ENCODE measurements at regions not wholly inside any gene's neighbourhood (a gene's known extent, or its start where the extent isn't known, plus 50 kb on each side); places are given as distances from the start of the nearest gene placed in this dataset.

DNA sequence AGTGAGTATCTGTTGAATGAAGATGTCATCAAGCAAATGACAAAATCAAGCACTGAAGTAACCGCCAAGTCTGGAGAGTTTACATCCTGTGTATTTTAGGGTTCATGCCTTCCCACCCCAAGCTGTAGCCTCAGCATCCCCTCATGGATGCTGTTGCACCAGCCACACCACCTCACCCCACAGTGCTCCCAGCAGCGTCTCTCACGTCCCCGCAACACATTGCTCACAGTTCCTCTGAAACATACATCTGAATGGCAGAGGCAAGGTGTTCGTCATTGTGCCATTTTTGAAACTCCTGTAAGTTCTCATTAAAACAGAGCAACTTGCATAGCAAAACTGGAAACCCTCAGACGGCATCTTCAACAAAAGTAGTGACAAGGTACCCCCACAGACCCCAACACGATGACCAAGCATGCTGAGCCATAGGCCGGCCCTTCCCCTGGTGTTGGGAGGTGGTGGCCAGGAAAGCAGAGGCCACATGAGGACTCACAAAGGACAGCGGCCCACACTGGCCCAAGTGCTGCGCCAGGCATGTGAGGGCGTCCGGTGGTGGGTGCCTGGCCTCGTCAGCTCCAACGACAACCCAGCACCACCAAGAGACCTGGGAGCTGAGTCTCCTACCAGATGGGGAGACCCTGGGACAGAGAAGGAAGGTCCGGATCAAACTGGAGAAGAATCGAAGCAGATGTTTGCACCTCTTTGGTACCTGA lies 456.5 kb downstream of the EIPR1 start:
- TF ChIP-seq, protein P1, sequence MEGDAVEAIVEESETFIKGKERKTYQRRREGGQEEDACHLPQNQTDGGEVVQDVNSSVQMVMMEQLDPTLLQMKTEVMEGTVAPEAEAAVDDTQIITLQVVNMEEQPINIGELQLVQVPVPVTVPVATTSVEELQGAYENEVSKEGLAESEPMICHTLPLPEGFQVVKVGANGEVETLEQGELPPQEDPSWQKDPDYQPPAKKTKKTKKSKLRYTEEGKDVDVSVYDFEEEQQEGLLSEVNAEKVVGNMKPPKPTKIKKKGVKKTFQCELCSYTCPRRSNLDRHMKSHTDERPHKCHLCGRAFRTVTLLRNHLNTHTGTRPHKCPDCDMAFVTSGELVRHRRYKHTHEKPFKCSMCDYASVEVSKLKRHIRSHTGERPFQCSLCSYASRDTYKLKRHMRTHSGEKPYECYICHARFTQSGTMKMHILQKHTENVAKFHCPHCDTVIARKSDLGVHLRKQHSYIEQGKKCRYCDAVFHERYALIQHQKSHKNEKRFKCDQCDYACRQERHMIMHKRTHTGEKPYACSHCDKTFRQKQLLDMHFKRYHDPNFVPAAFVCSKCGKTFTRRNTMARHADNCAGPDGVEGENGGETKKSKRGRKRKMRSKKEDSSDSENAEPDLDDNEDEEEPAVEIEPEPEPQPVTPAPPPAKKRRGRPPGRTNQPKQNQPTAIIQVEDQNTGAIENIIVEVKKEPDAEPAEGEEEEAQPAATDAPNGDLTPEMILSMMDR (IDR thresholded peaks at IDR 0.05) = no peak
- Histone ChIP-seq H3K4me3 (ENCODE audit: low read length) (no peak overlapping the region), H3K27ac (ENCODE audit: low read length) (no peak overlapping the region), H3K4me1 (ENCODE audit: control insufficient read depth, insufficient read depth, low read length) (no peaks in the 10 kb centered on the region), H3K27me3 (ENCODE audit: control insufficient read depth, insufficient read depth, low read length) (no peaks in the 10 kb centered on the region), H3K9me3 (ENCODE audit: control insufficient read depth, insufficient read depth, low read length) (no peaks in the 10 kb centered on the region), H3K36me3 (ENCODE audit: control insufficient read depth, insufficient read depth, low read length) (no peaks in the 10 kb centered on the region)
- Mint-ChIP-seq H3K4me3 (no peak overlapping the region), H3K27ac (no peak overlapping the region), H3K27me3 (ENCODE audit: low read depth in 2 of 2) (no peaks in the 10 kb centered on the region), H3K4me1 (no peaks in the 10 kb centered on the region), H3K36me3 (no peaks in the 10 kb centered on the region), H3K9me3 (no peaks in the 10 kb centered on the region)
- ATAC-seq (no peak), DNase-seq (no peak)
- WGBS (ENCODE audit: insufficient coverage) = 91% methylated on average over 16 of the region's 16 CpGs
- intact Hi-C loops (cut with micrococcal nuclease) = no loop called here

DNA sequence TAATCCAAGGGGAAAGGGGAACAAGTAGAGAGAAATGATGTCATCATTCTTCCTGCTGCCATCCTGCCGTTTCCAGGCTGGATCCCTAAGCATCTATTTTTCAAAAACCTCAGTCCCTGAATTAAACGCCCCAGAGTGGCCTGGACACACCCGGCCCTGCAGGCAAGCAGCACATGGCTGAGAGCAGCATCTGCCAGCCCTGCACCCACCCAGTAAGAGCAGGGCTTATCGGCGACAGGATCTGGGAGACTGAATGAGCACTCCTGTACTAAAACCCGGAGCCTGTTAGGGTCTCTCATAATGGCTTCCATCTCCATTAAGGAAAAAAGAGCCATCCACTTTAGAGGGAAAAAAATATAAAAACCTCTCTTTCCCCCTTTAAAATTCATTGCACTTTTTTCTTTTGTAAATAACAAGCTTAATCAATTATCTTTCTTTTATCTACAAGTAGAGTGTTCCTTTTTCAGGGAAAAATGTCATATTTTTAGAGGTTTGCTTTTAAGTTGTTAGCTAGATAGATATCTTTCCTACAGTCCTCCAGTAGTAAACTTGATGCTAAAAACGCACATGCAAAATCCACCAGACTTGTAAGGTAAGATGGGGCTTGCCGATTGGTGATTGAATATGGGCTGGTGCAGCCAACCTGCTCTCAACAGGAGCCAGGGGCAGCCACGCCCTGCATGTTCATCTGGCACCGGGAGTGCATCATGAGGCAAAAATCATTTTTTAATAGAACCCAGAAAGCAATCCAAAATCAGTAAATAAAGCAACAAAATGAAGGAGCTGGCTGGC lies 457.8 kb downstream of the EIPR1 start:
- Histone ChIP-seq H3K36me3 (ENCODE audit: control insufficient read depth, insufficient read depth, low read length) (no peaks in the 10 kb centered on the region), H3K9me3 (ENCODE audit: control insufficient read depth, insufficient read depth, low read length) (no peaks in the 10 kb centered on the region), H3K27me3 (ENCODE audit: control insufficient read depth, insufficient read depth, low read length) (no peaks in the 10 kb centered on the region), H3K27ac (ENCODE audit: low read length) (no peak overlapping the region), H3K4me1 (ENCODE audit: control insufficient read depth, insufficient read depth, low read length) (no peaks in the 10 kb centered on the region), H3K4me3 (ENCODE audit: low read length) (no peak overlapping the region)
- H3K4me3 Mint-ChIP-seq = no peak overlapping the region
- TF ChIP-seq, protein P1 (IDR thresholded peaks at IDR 0.05) = no peak
- ATAC-seq = no peak
- 73% methylated on average over 10 of the region's 10 CpGs for WGBS (ENCODE audit: insufficient coverage)
- H3K27ac Mint-ChIP-seq = no peak overlapping the region
- intact Hi-C loops (cut with micrococcal nuclease) = no loop called here
- DNase-seq = no peak
- no peaks in the 10 kb centered on the region for H3K4me1 Mint-ChIP-seq
- no peaks in the 10 kb centered on the region for H3K36me3 Mint-ChIP-seq
- H3K9me3 Mint-ChIP-seq = peaks cover 0 to 2% of the 10 kb centered on the region in 2 donors
- no peaks in the 10 kb centered on the region for H3K27me3 Mint-ChIP-seq (ENCODE audit: low read depth in 2 of 2)

DNA sequence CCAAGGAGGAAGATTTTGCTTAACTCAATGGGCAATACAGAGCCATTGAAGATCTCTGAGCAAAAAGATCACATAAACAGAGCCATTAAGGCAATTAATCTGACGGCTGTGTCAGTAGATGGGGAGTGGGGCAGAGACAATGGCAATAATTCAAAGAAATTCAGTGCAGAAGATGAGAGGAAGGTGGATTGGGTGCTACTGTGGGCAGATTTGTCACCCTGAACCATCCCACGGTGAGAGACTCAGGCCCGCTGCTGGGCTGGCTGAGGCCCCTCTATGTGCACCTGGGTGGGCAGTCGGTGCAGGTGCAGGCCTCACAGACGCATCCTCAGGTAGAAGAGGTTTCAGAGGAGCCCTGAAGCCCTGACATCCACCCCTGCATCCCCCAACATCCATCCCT lies 458.6 kb downstream of the EIPR1 start:
- no peaks in the 10 kb centered on the region for H3K4me1 Mint-ChIP-seq
- WGBS (ENCODE audit: insufficient coverage) = 84% methylated on average over 5 of the region's 5 CpGs
- no peak overlapping the region for H3K4me3 ChIP-seq (ENCODE audit: low read length)
- DNase-seq (no peak), ATAC-seq (no peak)
- no peaks in the 10 kb centered on the region for H3K4me1 ChIP-seq (ENCODE audit: control insufficient read depth, insufficient read depth, low read length)
- no peak overlapping the region for H3K4me3 Mint-ChIP-seq
- no peak overlapping the region for H3K27ac ChIP-seq (ENCODE audit: low read length)
- H3K27me3 Mint-ChIP-seq (ENCODE audit: low read depth in 2 of 2) = no peaks in the 10 kb centered on the region
- H3K36me3 Mint-ChIP-seq = no peaks in the 10 kb centered on the region
- no peaks in the 10 kb centered on the region for H3K9me3 ChIP-seq (ENCODE audit: control insufficient read depth, insufficient read depth, low read length)
- no peaks in the 10 kb centered on the region for H3K27me3 ChIP-seq (ENCODE audit: control insufficient read depth, insufficient read depth, low read length)
- no peak overlapping the region for H3K27ac Mint-ChIP-seq
- TF ChIP-seq, protein P1 (IDR thresholded peaks at IDR 0.05) = no peak
- H3K9me3 Mint-ChIP-seq = peaks cover 0 to 2% of the 10 kb centered on the region in 2 donors
- no peaks in the 10 kb centered on the region for H3K36me3 ChIP-seq (ENCODE audit: control insufficient read depth, insufficient read depth, low read length)
- intact Hi-C loops (cut with micrococcal nuclease) = no loop called here
